GM12892 (cell line): ENCODE measurements at regions not wholly inside any gene's neighbourhood (a gene's known extent, or its start where the extent isn't known, plus 50 kb on each side); places are given as distances from the start of the nearest gene placed in this dataset.

Experiments used
- POLR2A ChIP-seq: IDR thresholded peaks from 2 replicates; pipeline ENCODE4 v1.6.1; 2011; ENCODE audit warnings: low read depth, low read length, control low read depth
- POLR2AphosphoS5 ChIP-seq: IDR thresholded peaks from 2 replicates; pipeline ENCODE4 v1.6.1; 2011; ENCODE audit warnings: low read depth, low read length, control low read depth
- TAF1 ChIP-seq: IDR thresholded peaks from 2 replicates; pipeline ENCODE4 v1.6.1; 2011; ENCODE audit warnings: low read depth, mild to moderate bottlenecking, control low read depth, low read length, borderline replicate concordance

GRCh38 chr2:204437408-204437807 lies 107.9 kb upstream of the PARD3B start:
- no peak for TF ChIP-seq POLR2A
- no peak for TF ChIP-seq POLR2AphosphoS5
- TF ChIP-seq TAF1: no peak
